ENCODE measurements at regions not wholly inside any gene's neighbourhood (a gene's known extent, or its start where the extent isn't known, plus 50 kb on each side); places are given as distances from the start of the nearest gene placed in this dataset.

DNA sequence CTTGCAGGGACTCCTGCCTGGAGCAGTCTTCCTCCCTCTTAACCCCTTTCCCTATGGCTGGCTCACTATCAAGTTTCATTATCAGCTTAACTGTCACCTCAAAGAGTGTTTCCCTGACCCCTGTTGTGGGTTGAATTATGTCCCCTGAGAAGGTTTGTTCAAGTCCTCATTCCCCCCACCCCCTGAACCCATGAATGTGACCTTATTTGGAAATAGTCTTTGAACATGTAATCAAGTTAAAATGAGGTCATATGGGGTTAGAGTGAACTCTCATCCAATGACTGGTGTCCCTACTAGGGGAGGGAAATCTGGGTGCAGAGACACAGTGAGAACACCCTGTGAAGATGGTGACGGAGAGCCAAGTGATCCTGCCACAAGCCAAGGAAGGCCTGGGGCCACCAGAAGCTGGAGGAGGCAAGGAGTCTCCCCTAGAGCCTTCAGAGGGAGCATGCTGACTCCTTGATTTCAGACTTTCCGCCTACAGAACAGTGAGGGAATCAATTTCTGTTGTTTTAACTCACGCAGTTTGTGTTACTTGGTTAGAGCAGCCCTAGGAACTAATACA is 165.2 kb upstream of the TOP1 start:
- intact Hi-C loops (cut with micrococcal nuclease), result no loop called here
- H3K4me3 ChIP-seq (replicated peaks in 1 of 2; ENCODE audit: low read depth in 1 of 2, low read length in 2 of 2), result no peak overlapping the region
- no peaks in the 10 kb centered on the region for H3K79me2 ChIP-seq (ENCODE audit: insufficient read depth, low read length)
- H3K9ac ChIP-seq (ENCODE audit: low read length), result no peak overlapping the region
- no peak for DNase-seq (ENCODE audit: low read depth, low spot score)
- no peaks in the 10 kb centered on the region for H3K36me3 ChIP-seq (ENCODE audit: control insufficient read depth in 1 of 2, insufficient read depth in 2 of 2, low read length in 2 of 2)
- H3K27ac ChIP-seq (ENCODE audit: low read depth, low read length), result no peak overlapping the region
- H3K4me1 ChIP-seq (ENCODE audit: control insufficient read depth in 1 of 2, insufficient read depth in 2 of 2, low read length in 2 of 2), result peaks cover 21 to 38% of the 10 kb centered on the region in 2 experiments
- ATAC-seq, result no peak
- no peak overlapping the region for H2AFZ ChIP-seq (ENCODE audit: low read depth, low read length, poor library complexity, severe bottlenecking)
- CTCF ChIA-PET, result no interaction called here
- POLR2A ChIA-PET, result no interaction called here
- RAD21 ChIA-PET (ENCODE audit: low non-redundant PET in 1 of 2, low total read pairs in 2 of 2, uncharacterized antibody in 2 of 2, unreplicated experiment in 2 of 2), result no interaction called here
- no peaks in the 10 kb centered on the region for H3K9me3 ChIP-seq (ENCODE audit: control insufficient read depth in 1 of 2, insufficient read depth in 1 of 2, low read depth in 1 of 2, low read length in 2 of 2)
- no peaks in the 10 kb centered on the region for H4K20me1 ChIP-seq (ENCODE audit: insufficient read depth)
- no peak overlapping the region for H3K4me2 ChIP-seq (ENCODE audit: low read length)
- TF ChIP-seq SRF (IDR thresholded peaks at IDR 0.05; ENCODE audit: low read depth) (no peak), SP1 (IDR thresholded peaks at IDR 0.05; ENCODE audit: low read depth) (no peak), TCF7L2 (IDR thresholded peaks at IDR 0.05; ENCODE audit: borderline replicate concordance, extremely low read depth, insufficient read depth, insufficient read length) (no peak), SIN3A (IDR thresholded peaks at IDR 0.05; ENCODE audit: low read depth) (no peak), CEBPB (IDR thresholded peaks at IDR 0.05; ENCODE audit: low read depth) (no peak), POLR2A (IDR thresholded peaks at IDR 0.05; ENCODE audit: borderline replicate concordance, extremely low read depth, insufficient read depth, insufficient read length) (no peak), EGR1 (IDR thresholded peaks at IDR 0.05; ENCODE audit: low read depth) (no peak), ELF1 (IDR thresholded peaks at IDR 0.05; ENCODE audit: borderline replicate concordance, low read depth) (no peak), POLR2AphosphoS5 (IDR thresholded peaks at IDR 0.05; ENCODE audit: low read depth, low read length) (no peak), JUND (IDR thresholded peaks at IDR 0.05) (no peak), EZH2phosphoT487 (IDR thresholded peaks at IDR 0.05; ENCODE audit: borderline replicate concordance) (no peak), EZH2 (IDR thresholded peaks at IDR 0.05) (no peak), ZNF274 (IDR thresholded peaks at IDR 0.05; ENCODE audit: low read depth, low read length) (no peak), RAD21 (IDR thresholded peaks at IDR 0.05; ENCODE audit: low read depth) (no peak)
- TF ChIP-seq, protein P1, sequence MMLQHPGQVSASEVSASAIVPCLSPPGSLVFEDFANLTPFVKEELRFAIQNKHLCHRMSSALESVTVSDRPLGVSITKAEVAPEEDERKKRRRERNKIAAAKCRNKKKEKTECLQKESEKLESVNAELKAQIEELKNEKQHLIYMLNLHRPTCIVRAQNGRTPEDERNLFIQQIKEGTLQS (IDR thresholded peaks at IDR 0.05), result no peak
- TF ChIP-seq, protein P2, sequence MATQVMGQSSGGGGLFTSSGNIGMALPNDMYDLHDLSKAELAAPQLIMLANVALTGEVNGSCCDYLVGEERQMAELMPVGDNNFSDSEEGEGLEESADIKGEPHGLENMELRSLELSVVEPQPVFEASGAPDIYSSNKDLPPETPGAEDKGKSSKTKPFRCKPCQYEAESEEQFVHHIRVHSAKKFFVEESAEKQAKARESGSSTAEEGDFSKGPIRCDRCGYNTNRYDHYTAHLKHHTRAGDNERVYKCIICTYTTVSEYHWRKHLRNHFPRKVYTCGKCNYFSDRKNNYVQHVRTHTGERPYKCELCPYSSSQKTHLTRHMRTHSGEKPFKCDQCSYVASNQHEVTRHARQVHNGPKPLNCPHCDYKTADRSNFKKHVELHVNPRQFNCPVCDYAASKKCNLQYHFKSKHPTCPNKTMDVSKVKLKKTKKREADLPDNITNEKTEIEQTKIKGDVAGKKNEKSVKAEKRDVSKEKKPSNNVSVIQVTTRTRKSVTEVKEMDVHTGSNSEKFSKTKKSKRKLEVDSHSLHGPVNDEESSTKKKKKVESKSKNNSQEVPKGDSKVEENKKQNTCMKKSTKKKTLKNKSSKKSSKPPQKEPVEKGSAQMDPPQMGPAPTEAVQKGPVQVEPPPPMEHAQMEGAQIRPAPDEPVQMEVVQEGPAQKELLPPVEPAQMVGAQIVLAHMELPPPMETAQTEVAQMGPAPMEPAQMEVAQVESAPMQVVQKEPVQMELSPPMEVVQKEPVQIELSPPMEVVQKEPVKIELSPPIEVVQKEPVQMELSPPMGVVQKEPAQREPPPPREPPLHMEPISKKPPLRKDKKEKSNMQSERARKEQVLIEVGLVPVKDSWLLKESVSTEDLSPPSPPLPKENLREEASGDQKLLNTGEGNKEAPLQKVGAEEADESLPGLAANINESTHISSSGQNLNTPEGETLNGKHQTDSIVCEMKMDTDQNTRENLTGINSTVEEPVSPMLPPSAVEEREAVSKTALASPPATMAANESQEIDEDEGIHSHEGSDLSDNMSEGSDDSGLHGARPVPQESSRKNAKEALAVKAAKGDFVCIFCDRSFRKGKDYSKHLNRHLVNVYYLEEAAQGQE (IDR thresholded peaks at IDR 0.05; ENCODE audit: low read depth), result no peak
- TF ChIP-seq, protein P3, sequence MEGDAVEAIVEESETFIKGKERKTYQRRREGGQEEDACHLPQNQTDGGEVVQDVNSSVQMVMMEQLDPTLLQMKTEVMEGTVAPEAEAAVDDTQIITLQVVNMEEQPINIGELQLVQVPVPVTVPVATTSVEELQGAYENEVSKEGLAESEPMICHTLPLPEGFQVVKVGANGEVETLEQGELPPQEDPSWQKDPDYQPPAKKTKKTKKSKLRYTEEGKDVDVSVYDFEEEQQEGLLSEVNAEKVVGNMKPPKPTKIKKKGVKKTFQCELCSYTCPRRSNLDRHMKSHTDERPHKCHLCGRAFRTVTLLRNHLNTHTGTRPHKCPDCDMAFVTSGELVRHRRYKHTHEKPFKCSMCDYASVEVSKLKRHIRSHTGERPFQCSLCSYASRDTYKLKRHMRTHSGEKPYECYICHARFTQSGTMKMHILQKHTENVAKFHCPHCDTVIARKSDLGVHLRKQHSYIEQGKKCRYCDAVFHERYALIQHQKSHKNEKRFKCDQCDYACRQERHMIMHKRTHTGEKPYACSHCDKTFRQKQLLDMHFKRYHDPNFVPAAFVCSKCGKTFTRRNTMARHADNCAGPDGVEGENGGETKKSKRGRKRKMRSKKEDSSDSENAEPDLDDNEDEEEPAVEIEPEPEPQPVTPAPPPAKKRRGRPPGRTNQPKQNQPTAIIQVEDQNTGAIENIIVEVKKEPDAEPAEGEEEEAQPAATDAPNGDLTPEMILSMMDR (IDR thresholded peaks at IDR 0.05 in 2 of 3, conservative IDR thresholded peaks at IDR 0.05 in 1 of 3; ENCODE audit: borderline replicate concordance in 1 of 3, insufficient read depth in 1 of 3, low read depth in 2 of 3, low read length in 2 of 3), result no peak
- TF ChIP-seq, protein P4, sequence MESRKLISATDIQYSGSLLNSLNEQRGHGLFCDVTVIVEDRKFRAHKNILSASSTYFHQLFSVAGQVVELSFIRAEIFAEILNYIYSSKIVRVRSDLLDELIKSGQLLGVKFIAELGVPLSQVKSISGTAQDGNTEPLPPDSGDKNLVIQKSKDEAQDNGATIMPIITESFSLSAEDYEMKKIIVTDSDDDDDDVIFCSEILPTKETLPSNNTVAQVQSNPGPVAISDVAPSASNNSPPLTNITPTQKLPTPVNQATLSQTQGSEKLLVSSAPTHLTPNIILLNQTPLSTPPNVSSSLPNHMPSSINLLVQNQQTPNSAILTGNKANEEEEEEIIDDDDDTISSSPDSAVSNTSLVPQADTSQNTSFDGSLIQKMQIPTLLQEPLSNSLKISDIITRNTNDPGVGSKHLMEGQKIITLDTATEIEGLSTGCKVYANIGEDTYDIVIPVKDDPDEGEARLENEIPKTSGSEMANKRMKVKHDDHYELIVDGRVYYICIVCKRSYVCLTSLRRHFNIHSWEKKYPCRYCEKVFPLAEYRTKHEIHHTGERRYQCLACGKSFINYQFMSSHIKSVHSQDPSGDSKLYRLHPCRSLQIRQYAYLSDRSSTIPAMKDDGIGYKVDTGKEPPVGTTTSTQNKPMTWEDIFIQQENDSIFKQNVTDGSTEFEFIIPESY (IDR thresholded peaks at IDR 0.05; ENCODE audit: extremely low read depth, insufficient replicate concordance, low read length), result no peak
- H3K27me3 ChIP-seq (ENCODE audit: insufficient read depth, low read length), result no peaks in the 10 kb centered on the region
- no peaks in the 10 kb centered on the region for H3K9me2 ChIP-seq (ENCODE audit: insufficient read depth)
- no TSS peak for BruUV-seq (replicated peaks)
